ENCODE measurements at regions not wholly inside any gene's neighbourhood (a gene's known extent, or its start where the extent isn't known, plus 50 kb on each side); places are given as distances from the start of the nearest gene placed in this dataset.

GRCh38 chr7:26034391-26034790 lies 117.6 kb upstream of the NFE2L3 start:
- DNase-seq, result no peak

DNA sequence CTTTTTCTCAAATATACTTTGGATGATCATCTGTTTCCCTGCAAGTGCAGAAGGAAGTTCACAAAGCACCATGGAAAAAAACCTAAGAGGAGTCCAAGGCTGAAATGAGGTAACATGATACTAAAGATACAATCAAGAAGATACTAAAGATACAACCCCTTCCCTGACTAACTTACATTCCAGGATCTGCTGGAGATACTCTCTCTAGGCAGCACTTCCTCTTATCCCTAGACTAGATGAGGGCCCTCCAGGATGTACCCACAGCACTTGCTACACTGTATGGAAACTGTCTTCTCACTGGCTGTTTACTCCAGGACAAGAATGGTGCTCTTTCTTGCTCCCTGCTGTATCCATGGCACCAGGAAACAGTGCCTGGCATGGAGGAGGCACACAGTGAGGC lies 116.4 kb upstream of the NFE2L3 start:
- no peak for DNase-seq

- no peak for DNase-seq
These were observed 115.9 kb upstream of the NFE2L3 start for GRCh38 chr7:26036092-26036491.

DNA sequence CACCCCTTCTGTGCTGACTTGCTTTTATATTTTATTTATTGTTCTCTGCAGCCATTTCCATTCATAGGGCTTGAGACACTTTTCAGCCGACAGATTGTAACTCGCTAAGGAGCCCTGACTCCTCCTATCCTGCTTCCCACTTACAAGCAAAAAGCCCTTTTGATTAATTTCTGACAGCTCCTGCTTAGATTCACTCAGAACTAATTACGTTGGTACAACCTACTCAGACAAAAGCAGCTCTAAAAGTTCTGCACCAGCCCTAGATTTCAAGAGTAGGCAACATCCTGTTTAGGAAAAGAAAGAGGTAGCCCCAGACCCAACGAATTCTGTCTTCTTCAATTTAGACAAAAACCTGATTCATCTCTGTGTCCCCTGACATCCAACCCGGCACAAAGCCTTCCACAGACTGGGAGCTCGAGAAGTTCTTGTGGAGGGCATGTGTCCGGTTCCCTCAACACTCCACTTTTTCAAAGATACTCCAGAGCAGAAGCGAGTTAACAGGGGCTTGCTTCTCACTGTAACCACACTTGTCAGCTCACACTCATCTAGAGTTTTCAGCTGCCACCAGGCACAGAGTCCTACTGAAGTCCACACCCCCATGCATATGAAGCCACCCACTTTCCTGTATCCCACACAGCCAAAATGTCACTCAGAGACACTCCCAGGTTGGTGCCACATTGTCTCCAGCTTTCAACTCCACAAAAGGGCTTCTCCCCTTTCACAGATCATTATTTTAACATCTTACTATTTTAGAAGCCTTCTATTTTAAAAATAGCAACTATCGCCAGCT lies 113.6 kb upstream of the NFE2L3 start:
- DNase-seq, result no peak

GRCh38 chr7:26040085-26040484 lies 111.9 kb upstream of the NFE2L3 start:
- no peak for DNase-seq

DNA sequence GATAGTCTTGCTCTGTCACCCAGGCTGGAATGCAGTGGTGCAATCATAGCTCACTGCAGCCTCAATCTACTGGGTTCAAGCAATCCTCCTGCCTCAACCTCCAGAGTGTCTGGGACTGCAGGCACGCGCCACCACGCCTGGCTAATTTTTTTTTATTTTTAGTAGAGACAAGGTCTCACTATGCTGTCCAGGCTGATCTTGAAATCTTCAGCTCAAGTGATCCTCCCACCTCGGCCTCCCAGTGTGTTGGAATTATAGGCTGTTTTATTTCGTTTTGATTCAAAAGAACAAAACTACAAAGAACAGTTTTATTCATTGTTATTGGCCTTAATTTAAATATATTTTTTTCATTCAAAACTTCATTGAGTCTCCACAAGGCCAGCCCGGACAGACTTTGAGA lies 109.8 kb upstream of the NFE2L3 start:
- no peak for DNase-seq

GRCh38 chr7:26043801-26044200 lies 108.2 kb upstream of the NFE2L3 start:
- no peak for DNase-seq

- DNase-seq, result no peak
These were observed 107.7 kb upstream of the NFE2L3 start for GRCh38 chr7:26044320-26044719.

- DNase-seq, result no peak
These were observed 105.8 kb upstream of the NFE2L3 start for GRCh38 chr7:26046150-26046549.

DNA sequence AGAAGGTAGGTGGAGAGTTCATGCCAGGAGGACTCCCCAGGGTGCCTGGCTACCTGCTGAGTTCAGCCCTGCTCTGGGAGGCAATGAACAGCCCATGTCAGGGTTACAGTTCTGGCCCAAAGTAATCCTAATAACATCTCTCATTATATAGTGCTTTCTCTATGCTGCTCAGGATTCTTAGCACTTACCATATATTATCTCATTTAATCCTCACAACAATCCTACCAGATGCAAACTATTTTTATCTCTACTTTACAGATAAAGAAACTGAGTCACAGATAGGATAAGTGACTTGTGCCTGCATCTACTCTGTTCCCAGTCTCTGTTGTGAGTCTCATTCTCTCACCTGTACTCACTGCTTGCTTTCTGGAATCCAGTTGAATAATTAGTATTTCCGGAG lies 105.1 kb upstream of the NFE2L3 start:
- no peak for DNase-seq

DNA sequence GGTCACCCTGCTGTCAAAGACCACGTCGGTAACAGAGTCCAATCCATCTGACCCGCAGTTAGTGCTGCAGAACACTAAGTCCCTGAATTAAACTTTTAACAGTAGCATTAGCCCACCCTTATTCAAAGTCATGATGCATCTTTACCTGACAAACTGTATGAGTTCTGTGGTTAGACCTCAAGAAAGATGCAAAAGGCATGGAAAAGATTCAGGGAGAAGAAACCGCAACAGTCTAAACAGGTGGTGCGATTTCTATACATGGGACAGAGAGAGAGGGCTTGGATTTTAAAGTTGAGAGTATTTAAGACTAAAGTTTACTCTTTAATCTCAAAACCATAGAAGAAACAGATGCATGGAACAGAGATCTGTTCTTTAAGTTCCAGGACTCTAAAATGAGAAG lies 103.3 kb upstream of the NFE2L3 start:
- no peak for DNase-seq

GRCh38 chr7:26049081-26049480 lies 102.9 kb upstream of the NFE2L3 start:
- no peak for DNase-seq

- DNase-seq, result no peak
These were observed 101.0 kb upstream of the NFE2L3 start for GRCh38 chr7:26051021-26051420.

GRCh38 chr7:26052706-26053105 lies 99.3 kb upstream of the NFE2L3 start:
- DNase-seq, result no peak

- DNase-seq, result no peak
These were observed 97.6 kb upstream of the NFE2L3 start for GRCh38 chr7:26054386-26054785.

- DNase-seq, result no peak
These were observed 96.8 kb upstream of the NFE2L3 start for GRCh38 chr7:26055241-26055640.

GRCh38 chr7:26060733-26061677 lies 91.0 kb upstream of the NFE2L3 start:
- no peak for DNase-seq

DNA sequence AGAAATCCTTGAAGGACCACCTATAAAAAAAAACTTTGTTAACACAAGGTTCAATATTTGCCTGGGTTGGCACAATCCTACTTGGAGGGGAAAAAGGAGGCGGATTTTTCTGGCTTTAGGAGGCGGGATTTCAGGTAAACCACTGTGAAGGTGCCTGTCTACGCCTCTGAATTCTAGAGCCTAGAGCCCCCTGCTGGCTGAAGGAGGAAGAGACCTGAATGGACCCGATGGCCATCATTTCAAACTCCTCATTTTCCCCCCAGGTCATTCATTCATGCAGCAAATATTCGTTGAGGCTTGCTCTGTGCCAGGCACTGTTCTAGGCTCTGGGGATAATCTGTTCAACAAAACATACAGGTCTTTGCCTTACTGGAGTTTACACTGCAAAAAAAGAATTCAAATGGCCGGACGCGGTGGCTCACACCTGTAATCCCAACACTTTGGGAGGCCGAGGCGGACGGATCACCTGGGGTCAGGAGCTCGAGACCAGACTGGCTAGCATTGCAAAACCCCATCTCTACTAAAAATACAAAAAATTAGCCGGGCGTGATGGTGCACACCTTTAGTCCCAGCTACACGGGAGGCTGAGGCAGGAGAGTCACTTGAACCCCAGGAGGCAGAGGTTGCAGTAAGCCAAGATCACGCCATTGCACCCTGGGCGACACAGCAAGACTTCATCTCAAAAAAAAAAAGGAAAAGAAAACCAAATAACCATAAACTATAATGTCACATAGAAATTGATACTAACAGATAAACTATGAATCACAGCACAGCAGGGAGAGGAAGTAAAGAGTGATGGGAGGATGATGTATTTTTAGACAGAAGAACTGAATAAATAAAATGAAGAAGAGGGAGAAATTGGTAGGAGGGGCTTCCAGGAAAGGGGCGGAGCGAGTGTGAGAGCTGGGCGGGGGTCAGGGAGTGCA lies 90.1 kb upstream of the NFE2L3 start:
- peak; percentile 28 for DNase-seq

GRCh38 chr7:26065652-26066051 lies 86.3 kb upstream of the NFE2L3 start:
- no peak for DNase-seq

- no peak for DNase-seq
These were observed 85.3 kb upstream of the NFE2L3 start for GRCh38 chr7:26066736-26067135.

DNA sequence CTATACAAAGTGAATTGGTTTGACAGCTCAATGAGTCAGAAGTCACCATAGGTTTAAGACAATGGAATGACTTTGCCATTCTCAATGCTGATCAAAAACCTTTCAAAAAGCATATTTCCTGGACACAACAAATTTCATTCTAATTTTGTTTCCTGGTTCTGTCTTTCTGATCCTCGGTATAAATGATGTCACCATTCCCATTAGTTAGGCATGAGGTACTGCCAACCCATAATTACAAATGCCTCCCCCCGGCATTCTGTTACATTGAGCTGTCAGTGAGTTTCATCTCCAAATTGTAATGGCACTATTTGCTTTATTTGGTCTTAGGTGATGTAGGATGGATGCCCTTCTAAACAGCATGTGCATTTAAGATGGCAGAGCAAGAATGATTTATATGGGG lies 81.7 kb upstream of the NFE2L3 start:
- DNase-seq, result no peak

- no peak for DNase-seq
These were observed 80.2 kb upstream of the NFE2L3 start for GRCh38 chr7:26071622-26072456.

Data from 8988T (cell line).